NCI-H1417 (cell line): ENCODE measurements at regions not wholly inside any gene's neighbourhood (a gene's known extent, or its start where the extent isn't known, plus 50 kb on each side); places are given as distances from the start of the nearest gene placed in this dataset.

ENCODE experiments used
- DNase-seq, 3 experiments: peaks; one replicate each; lab custom pipeline; 2025; lab: John Stamatoyannopoulos, UW

DNA sequence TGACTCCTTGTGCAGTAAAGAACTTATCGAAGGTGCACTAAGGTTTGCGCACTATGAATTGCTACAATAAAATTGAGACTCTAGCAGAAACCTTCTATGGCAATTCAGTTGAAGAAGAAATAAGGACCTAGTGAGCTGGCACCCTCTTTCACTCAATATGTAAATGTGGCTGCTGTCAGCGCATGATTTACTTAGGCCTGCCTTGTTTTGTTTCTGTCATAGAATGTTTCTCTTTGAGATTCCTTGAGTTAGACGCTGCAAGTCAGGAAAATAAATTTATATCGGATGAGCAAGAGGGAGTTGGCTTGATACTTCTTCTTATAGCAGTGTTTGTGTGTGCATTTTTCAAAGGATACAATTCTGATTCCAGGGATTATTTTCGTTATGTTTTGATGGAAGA is 322.1 kb downstream of the BLID start:
- no peak for DNase-seq

DNA sequence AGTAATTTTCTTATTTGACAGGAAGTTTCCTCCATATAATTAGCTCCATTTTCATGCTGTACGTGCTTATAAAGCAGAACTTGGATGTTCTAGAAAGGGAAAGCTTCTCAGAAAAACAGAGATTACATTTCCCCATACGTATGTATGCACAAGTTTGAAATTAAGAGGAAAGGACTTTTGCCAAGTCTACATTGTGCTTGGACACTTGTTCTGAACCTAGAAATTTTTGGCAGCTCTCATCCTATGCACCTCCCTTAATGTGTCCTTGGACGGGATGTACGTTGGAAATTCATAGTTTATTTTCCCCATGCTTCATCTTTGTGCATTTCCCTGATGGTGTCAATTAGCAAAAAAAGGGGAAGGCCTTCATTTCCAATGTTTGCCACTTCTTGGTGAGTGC is 322.7 kb downstream of the BLID start:
- no peak for DNase-seq

- no peak for DNase-seq
Observed at GRCh38 chr11:121792185-121792584, 323.8 kb downstream of the BLID start.

DNA sequence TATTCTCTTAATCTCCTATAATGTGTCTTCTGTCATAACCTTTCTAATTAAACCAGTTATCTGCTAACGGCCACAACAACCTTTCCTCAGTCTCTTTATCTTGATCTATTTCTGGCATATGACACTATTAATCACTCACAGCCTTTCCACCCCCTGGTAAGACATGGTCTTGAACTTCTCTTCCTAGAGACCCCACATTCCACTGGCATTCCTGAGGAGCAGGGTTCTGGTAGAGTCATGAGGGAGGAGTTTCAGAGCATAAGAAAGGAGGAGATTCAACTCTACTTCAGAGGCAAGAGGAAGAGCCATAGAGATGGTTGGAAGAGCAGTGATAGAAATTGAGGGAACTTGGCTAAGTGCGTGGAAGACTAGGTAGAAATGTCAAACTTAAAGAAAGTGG is 325.6 kb downstream of the BLID start:
- no peak for DNase-seq

DNA sequence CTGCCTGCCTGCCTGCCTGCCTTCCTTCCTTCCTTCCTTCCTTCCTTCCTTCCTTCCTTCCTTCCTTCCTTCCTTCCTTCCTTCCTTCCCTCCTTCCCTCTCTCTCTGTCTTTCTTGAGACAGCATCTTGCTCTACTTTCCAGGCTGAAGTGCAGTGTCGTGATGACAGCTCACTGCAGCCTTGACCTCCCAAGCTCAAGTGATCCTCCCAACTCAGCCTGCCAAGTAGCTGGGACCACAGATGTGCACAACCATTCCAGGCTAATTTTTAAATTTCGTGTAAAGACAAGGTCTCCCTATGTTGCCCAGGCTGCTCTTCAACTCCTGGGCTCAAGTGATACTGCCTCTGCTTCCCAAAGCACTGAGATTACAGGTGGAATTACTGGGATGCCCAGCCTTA is 328.2 kb upstream of the SORL1-AS1 start:
- DNase-seq, result no peak

DNA sequence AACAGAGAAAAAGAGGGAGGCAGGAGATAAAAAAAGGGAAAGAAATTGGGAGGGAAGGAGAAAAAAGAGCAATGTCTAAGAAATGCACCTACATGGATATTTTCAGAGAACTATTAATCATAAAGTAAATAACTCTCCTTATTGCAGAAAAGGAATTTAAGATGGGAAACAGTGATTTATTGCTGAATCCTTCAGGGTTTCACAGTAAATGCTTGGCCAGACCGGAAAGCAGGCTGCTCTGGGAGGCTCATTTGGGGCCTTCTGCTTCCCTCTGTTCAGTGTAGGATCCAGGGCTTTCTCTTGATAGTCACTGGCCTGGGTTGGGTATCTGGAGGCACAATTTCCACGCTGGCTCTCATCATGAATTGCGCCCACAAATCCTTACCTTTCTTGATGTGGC is 324.3 kb upstream of the SORL1-AS1 start:
- no peak for DNase-seq

- DNase-seq, result no peak
Observed at GRCh38 chr11:121775276-121775675, 322.5 kb upstream of the SORL1-AS1 start.

- DNase-seq, result peak in 2 of 3 experiments; percentile 57 to 86
Observed at GRCh38 chr11:121773076-121773475, 320.3 kb upstream of the SORL1-AS1 start.

GRCh38 chr11:121770939-121771595 is 318.3 kb upstream of the SORL1-AS1 start:
- DNase-seq, result no peak

DNA sequence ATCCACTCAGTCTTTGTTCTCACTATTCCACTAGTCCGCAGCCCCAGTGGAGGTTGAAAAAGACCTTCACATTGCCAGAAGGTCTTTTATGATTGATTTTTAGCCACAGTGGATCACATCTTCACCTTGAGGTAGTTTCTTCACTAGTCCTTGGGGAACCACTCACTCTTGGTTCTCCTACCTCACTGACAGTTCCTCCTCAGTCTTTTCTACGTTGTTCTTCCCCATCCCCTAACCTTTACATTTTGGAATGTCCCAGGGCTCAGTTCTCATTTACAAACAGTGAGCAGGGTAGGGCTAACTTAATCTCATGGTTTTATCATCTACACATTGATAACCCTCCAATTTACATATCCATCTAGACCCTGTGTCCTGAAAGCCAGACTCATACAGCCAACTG is 316.4 kb upstream of the SORL1-AS1 start:
- DNase-seq, result no peak

DNA sequence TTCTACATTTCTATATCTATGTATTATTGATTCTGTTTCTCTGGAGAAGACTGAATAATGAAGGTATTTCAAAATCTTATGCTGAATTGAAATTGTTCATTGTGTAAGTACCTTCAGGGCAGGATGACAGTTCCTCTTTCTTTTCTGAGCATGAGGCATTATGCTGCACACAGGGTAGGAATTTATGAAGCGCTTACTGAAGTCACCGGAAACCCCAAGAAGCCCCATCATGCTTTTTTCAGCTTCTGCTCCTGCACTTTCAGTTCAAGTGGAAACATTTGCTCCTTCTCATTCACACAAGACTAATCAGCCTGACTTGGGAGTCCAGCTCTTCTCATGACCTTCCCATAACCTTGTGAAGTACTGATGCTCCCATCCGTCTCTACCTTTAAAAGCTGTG is 314.7 kb upstream of the SORL1-AS1 start:
- DNase-seq, result no peak

DNA sequence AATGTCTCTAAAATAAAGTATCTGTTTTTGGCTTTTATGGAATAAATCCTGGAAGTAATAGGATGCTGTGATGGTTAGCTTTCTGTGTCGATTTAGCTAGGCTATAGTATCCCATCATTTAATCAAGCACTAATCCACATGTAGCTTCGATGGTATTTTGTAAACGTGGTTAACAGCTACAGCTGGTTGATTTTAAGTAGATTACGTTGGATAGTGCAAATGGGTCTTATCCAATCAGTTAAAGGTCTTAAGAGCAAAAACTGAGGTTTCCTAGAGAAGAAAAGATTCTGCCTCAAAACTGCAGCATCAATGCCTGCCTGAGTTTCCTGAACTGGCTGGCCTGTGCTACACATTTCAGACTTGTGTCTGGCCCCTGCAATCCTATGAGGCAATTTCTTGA is 314.2 kb upstream of the SORL1-AS1 start:
- no peak for DNase-seq

DNA sequence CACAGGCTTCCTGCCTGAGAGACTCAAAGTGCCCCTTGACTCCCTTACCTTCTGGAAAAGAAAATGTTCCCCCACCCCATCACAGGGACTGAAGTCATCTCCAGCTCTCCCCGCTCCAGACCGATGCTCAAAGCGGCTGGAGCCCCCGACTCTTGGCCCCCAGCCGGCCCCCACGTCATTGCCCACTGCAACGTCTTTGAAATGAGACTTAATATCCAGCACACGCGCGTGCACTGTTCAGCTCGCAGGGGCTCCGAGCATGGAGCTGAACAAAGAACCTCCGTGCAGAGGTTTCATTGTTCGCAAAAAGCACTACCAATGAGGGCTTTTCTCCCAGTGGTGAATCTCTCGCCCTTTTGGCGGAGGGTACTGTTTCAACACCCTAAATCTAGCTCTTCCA is 313.4 kb upstream of the SORL1-AS1 start:
- DNase-seq, result no peak

GRCh38 chr11:121763526-121763925 is 310.8 kb upstream of the SORL1-AS1 start:
- DNase-seq, result no peak

GRCh38 chr11:121762820-121763219 is 310.1 kb upstream of the SORL1-AS1 start:
- DNase-seq, result peak; percentile 28 to 96 (median 76)

DNA sequence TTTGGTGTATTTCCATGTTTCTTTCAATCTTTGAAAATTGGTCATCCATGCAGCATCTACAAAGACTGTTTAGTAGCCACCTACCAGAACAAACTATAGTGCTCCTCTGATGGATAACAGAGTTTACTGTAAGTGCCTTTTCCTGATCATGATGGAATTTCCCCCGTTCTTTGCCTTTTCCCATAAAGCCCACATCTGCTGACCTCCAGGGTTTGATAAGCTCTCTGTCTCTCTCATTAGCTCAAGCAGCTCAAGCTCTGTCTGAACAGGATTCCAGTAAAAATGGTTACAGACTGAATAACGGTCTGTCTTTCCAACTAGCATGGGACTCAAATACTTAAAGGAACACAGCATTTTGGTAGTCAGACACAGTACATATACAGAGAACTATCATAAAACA is 308.4 kb upstream of the SORL1-AS1 start:
- DNase-seq, result no peak

GRCh38 chr11:121757480-121758125 is 304.8 kb upstream of the SORL1-AS1 start:
- DNase-seq, result no peak

- no peak for DNase-seq
Observed at GRCh38 chr11:121755906-121756305, 303.1 kb upstream of the SORL1-AS1 start.

DNA sequence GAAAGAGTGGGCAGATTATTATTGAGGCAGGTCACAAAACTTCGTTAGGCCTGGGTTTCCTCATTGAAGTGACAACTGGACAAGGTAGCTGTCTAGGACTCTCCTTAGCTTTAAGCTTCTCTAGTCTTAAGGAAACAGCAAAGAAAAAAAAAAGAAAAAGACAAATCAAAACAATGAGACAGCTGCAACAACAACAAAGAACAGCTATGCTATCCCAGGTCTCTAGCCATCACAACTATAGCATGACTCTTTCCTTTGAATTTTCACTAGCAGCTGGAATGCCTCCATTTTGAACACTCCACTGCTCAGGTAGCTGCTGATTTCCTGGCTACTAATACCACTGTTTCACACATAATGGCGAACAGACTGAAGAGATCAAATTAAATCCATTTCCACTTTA is 302.4 kb upstream of the SORL1-AS1 start:
- DNase-seq, result no peak

DNA sequence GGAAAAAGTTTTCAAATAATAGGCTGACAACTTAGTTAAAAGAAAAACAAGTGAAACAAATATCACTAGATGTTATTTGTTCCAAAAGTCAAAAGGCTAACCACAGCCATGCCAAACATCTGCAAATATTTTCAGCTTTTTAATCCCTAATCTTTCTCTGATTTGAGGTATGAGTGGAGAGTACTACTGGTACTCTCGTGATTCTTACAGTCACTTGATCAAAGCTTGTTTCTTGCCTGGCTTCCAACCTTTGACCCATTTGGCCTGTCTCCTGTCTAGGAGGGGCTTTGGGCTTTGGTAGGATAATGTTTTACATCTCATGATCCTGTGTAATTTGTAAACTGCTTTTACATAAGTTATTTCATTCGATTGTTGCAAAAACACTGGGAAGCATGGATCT is 301.8 kb upstream of the SORL1-AS1 start:
- no peak for DNase-seq

- no peak for DNase-seq
Observed at GRCh38 chr11:121749691-121750090, 296.9 kb upstream of the SORL1-AS1 start.

DNA sequence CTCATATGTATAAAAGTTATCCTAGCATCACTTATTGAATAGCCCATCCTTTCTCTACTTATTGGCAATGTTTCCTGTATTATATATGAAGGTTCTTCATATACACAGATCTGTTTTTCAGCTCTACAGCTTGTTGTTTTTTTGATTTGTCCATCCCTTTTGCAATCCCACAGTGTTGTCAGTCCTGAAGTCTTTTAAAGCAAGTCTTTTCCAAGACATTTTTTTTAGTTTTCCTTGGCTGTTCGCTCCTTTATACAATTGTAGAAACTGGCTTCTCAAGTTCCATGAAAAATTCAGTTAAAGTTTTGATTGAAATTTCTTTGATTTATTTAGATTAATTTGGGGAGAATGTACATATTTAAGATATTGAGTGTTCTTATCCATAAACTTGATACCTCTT is 295.3 kb upstream of the SORL1-AS1 start:
- DNase-seq, result no peak

DNA sequence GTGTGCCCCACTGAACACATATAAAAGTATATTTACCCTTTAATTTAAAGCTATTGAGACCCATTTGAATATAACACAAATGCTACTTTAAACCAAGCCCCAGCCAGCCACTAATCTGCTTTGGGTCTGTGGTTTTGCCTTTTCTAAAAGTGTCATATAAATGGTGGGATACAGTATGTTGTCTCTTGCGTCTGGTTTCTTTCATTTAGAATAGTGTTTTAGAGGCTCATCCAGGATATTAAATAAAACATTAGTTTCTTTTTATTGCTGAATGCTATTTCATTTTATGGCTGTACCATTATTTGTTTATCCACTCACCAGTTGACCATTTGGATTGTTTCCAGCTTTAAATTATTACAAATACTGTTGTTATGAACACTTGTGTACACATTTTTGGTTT is 290.5 kb upstream of the SORL1-AS1 start:
- no peak for DNase-seq

- no peak for DNase-seq
Observed at GRCh38 chr11:121741761-121742361, 289.1 kb upstream of the SORL1-AS1 start.
